Kidney epithelial cell (primary cell): ENCODE measurements at regions not wholly inside any gene's neighbourhood (a gene's known extent, or its start where the extent isn't known, plus 50 kb on each side); places are given as distances from the start of the nearest gene placed in this dataset.

Experiments
- DNase-seq: peaks from one replicate; pipeline ENCODE4 v3.0.0-alpha.2; 2010; ENCODE audit warnings: low read depth
- H3K27me3 ChIP-seq: 2 replicates; pipeline ENCODE4 v1.6.0; 2011; ENCODE audit warnings: low read length; ENCODE audit not compliant: control insufficient read depth, insufficient read depth
- H3K36me3 ChIP-seq: 2 replicates; pipeline ENCODE4 v1.5.1; 2011; ENCODE audit warnings: low read length; ENCODE audit not compliant: control insufficient read depth, insufficient read depth
- H3K4me3 ChIP-seq: 2 replicates; pipeline ENCODE4 v1.5.1; 2011; ENCODE audit warnings: low read depth, mild to moderate bottlenecking, control low read depth, low read length
- TF ChIP-seq, protein P1 (sequence below): IDR thresholded peaks from 2 replicates; pipeline ENCODE4 v1.5.1; 2011; ENCODE audit warnings: mild to moderate bottlenecking, moderate library complexity, low read length, control low read depth, inconsistent platforms; ENCODE audit not compliant: insufficient read depth, poor library complexity, severe bottlenecking

DNA sequence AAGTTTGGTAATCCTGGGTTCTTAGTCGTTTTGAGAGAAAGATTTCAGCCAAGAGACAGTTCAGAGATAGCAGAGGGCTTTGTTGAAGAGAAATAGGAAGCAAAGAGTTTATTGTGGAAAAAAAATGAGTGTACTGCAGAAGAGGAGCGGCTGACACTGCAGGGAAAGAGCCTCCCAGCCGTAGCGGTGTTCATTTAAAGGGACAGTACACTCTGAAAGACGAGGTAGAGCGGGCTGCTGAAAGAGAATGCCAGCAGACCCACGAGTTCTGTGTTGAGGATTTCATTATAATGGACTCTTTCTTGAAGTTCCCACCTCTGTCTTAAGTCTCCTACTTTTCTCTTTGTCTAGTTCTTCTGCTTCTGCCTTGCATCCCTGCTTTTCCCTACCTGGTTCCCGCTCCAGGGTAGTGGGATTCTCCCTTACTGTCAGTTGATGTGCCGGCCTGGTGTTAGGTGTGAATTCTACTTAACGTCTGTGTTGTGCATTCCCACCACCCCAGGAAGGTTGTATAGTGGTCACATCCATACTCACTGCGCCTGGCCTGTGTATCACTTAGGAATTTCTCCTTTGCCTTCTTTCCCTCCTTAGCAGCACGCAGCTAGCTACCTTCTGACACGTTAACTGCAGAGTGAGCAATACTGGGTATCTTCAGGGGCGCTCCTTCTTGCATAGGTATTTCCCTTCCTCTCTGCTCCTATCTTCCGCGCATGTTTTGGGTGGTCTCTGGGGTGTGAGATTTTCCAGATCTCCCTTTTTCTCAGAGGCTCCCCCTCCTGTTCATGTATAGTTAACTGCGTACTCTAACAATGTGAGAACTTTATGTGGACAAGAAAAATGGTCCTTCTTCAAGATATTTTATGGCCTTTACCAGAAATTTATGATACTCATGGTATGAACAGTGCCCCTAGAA, 164.5 kb downstream of the PTH2R start:
- Histone ChIP-seq H3K36me3 (no peaks in the 10 kb centered on the region), H3K27me3 (no peaks in the 10 kb centered on the region), H3K4me3 (no peak overlapping the region)
- TF ChIP-seq, protein P1, sequence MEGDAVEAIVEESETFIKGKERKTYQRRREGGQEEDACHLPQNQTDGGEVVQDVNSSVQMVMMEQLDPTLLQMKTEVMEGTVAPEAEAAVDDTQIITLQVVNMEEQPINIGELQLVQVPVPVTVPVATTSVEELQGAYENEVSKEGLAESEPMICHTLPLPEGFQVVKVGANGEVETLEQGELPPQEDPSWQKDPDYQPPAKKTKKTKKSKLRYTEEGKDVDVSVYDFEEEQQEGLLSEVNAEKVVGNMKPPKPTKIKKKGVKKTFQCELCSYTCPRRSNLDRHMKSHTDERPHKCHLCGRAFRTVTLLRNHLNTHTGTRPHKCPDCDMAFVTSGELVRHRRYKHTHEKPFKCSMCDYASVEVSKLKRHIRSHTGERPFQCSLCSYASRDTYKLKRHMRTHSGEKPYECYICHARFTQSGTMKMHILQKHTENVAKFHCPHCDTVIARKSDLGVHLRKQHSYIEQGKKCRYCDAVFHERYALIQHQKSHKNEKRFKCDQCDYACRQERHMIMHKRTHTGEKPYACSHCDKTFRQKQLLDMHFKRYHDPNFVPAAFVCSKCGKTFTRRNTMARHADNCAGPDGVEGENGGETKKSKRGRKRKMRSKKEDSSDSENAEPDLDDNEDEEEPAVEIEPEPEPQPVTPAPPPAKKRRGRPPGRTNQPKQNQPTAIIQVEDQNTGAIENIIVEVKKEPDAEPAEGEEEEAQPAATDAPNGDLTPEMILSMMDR, result no peak
- DNase-seq, result no peak

DNA sequence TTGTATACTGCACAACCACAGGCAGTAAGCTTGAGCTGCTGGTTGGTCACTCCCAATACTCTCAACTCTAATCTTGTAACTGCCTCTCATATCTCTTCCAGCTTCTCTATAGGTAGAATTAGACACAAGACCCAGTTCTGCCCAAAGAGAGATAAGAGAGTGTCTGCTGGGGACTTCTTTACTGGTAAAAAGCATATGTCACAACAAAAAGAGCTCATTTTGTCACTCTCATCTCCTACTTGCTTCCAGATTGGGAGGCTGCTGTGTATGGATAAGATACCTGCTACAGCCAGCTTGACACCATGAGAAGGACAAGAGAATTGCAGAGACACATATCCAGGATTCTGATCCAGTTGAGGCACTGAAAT, 165.2 kb downstream of the PTH2R start:
- Histone ChIP-seq H3K36me3 (no peaks in the 10 kb centered on the region), H3K4me3 (no peak overlapping the region), H3K27me3 (no peaks in the 10 kb centered on the region)
- DNase-seq, result no peak
- TF ChIP-seq, protein P1, result no peak

DNA sequence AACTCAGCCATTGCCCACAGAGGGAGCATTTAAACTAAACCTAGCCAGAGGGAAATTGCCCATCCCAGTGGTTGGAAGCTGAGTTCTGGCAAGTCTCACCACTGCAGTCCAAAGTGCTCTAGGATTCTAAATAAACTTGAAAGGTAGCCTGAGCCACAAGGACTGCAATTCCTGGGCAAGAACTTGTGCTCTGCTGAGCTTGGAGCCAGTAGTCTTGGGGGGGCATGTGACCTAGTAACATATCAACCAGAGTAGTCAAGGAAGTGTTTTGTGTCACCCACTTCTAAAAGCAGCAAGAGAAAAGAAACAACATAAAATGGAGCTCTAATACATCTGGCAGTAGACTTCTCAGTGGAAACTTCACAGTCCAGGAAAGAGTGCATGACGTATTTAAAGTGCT, 167.0 kb downstream of the PTH2R start:
- Histone ChIP-seq H3K36me3 (no peaks in the 10 kb centered on the region), H3K27me3 (no peaks in the 10 kb centered on the region), H3K4me3 (no peak overlapping the region)
- DNase-seq, result no peak
- TF ChIP-seq, protein P1, result no peak

DNA sequence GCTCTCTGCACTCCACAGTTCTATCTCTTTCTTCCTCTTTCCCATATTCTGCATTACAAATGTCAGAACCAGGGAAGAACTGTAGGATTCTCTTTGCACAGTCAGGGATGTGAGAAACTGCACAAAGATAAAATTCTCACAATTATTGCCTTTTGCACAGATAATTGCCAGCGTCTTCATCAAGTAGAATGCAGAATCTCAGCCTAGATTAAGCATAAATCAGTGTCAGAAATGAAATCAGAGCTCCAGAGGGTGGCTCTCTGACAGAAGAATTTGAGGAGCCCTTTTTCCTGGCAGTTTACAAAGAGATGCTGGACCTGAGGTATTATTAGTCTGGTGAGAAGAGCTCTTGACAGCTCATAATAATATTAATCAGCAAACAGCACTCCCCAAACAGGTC, 173.1 kb downstream of the PTH2R start:
- TF ChIP-seq, protein P1, result no peak
- Histone ChIP-seq H3K4me3 (no peak overlapping the region), H3K27me3 (no peaks in the 10 kb centered on the region), H3K36me3 (no peaks in the 10 kb centered on the region)
- DNase-seq, result no peak

GRCh38 chr2:208584378-208584985, 177.9 kb downstream of the PTH2R start:
- TF ChIP-seq, protein P1, result no peak
- Histone ChIP-seq H3K36me3 (no peaks in the 10 kb centered on the region), H3K4me3 (no peak overlapping the region), H3K27me3 (no peaks in the 10 kb centered on the region)
- no peak for DNase-seq
